NCI-H1417 treated with DMSO at 0.1 percent for 48 hours (cell line): ENCODE measurements at regions not wholly inside any gene's neighbourhood (a gene's known extent, or its start where the extent isn't known, plus 50 kb on each side); places are given as distances from the start of the nearest gene placed in this dataset.

Source experiments
- DNase-seq: peaks from one replicate; lab custom pipeline; 2025; lab: John Stamatoyannopoulos, UW

DNA sequence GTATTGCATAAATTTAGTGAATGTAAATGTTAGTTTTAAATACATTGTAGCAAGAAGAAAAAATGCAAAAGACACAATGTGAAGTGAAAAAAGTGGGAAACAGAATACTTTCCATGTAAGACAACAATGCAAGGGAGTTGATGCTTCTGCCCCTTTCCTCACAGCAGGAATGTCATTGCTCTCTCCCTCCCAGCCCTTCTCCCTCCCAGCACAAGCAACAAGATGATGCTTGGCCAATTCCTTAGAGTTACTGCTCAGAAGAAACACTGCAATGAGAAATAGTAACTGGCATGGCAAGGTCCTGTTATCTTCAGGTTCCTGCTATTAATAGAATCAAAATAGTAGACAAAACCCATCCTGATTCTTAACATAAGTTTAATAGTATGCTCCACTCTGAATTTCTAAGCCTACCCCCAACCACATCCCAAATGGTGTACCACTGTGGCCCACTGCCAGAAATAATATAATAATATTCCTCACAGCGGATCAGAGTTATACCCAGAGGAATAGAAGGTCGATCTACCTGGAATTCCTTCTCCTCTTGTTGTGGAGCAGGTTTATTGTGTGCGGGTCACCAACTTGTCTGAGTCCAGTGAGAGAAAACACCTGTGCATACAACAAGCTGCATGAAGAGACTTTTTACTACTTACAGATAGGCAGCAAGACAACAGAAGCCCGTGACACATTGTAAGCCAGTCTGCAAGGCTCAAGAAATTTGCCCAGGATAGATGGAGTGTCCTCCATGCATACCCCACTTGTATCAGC, 69.8 kb upstream of the SLC7A11 start:
- no peak for DNase-seq

DNA sequence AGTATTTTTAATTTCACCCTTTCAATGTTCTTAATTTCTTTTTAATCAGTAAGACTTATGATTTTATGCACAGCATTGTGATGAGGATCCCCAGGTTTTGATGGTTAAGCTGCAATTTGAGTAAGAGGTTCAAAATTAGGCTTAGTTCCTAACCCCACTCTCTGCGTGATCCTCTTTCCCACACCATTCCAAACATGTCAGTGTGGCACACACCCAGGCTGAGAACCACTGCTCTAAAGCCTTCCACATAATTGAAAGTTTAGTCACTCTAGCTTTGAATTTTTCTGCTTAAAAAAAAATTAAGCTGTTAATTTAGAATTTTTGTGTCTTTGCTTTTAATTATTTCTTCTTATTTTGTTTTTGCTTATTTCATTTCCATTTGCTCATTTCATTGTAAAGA, 68.8 kb upstream of the SLC7A11 start:
- DNase-seq: no peak

DNA sequence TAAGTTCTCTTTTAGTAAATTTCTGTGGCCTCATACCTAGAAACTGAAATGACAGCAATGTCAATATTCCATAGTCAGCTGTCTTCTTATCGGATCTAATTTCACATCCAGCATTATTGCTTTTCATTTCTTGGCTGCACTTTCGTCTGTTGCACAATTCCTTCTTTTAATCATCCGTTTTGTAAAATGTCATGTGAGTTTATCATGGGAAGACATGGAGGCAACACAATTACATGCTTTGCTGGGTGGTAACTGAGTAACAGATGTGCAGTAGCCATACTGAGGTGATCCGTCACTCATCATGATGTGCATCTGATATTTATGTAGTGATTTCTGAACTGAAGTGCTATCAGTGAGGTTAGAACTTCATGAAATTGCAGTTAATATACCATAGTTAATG, 68.3 kb upstream of the SLC7A11 start:
- DNase-seq: no peak

DNA sequence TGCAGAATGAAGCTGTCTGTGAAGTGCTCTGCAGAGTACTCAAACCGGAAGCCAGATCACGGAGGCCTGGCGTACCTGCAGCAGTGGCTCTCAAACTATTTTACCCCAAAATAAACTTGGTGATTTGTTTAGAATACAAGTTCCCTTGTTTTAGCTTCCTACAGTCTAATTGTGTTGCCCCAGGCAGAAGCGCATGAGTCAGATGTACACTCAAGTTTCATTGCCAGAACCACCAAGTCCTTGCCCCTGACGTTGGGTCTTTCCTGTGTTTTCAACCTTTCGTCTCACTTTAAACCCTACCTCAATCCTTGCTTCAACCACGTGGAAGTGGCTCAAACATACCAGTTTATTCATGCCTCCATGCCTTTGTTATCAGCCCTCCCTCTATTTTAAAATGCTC, 66.2 kb upstream of the SLC7A11 start:
- DNase-seq: no peak

DNA sequence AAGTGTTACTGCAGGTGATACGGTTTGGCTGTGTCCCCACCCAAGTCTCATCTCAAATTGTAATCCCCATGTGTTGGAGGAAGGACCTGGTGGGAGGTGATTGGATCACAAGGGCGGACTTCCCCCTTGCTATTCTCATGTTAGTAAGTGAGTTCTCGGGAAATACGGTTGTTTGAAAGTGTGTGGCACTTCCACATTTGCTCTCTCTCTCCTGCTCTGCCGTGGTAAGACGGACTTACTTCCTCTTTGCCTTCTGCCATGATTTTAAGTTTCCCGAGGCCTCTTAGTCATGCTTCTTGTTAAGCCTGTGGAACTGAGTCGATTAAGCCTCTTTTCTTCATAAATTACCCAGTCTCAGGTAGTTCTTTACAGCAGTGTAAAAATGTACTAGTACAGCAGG, 65.2 kb upstream of the SLC7A11 start:
- no peak for DNase-seq

DNA sequence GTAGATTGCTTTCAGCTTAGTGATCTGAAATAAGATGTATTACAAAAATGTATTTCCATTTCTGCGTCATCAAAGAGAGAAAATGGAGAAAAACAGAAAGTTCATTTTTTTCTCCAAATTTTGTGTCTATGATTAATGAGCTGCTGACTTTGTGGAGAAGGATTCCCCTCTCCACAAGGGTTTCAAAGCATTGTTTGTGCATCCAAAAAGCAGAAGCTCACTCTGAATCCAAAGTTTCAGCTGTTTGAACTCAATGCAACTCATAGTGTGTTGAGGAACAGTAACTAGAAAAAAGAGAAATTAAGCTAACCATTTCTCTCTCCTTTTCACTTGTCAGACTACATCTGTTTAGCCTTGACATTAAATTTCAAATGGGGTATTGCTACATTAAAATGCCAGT, 62.9 kb upstream of the SLC7A11 start:
- no peak for DNase-seq

DNA sequence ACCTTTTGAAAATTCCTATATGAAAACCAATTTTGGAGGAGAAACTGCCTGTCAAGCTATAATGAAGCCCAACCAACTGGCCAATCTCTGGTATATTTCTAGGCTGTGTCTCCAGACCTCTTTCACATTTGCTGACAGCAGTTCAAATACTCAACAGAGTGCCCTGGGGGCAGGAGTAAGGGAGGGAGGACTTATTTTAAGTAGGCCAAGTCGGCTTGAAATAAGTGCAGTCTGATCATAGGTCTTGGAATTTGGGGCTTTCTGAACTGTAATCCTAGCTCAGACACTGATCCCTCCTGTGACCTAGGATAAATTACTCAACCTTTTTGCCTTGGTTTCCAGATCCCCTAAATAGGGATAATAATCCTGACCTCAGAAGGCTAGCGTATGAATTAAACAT, 59.4 kb upstream of the SLC7A11 start:
- DNase-seq: no peak

DNA sequence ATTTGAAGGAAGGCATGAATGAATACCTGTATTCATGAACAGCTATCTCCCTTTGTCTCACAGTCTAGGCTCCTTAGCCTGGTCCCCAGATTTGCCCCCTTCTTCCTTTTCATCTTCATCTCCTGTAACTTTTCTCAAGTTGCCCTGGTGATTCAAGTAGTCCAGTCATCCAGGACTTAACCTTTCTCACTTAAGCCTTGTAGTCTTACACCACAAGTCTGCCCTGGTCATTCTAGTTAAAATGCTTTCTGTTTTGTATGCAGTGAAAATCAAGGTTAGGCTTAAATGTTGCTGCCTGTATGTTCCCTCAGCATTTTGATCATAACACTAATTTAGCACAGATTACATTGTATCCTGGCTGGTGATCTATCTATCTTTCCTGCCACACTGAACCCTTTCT, 58.5 kb upstream of the SLC7A11 start:
- no peak for DNase-seq

DNA sequence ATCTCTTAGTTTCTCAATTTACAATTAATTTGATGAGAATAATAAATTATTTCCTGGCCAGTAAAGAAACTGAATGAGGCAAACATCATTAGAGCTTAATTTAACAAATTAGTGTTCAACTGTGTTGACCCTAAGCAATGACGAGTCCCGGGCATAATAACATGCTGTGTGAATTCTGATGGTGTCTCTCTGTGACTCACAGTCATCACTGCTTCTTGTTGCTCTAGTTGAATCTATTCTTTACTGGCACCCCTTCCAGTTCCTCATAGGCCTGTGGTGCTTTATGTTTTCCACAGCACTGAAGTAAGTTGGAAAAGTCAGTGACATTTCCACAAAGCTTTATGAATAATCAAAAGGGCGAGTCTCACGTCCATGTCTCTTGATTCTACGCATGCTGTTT, 57.7 kb upstream of the SLC7A11 start:
- DNase-seq: no peak

DNA sequence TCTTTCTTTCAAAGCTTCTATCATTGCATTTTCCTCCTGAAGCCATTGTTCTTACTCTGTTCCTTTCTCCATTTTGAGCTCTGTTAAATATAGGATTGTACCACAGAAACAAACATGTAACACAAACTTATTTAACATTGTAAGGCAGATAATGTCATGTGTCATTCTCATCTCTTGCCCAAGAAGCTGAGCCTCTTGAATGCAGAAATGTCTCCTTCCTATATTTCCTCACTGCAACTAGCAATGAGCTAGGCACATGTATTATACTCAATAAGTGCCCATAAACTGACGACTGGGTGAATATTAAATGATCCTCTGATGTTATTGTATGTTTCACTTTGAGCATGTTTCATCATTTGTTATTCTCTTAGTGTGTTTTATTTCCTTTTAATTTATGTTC, 56.7 kb upstream of the SLC7A11 start:
- DNase-seq: no peak

DNA sequence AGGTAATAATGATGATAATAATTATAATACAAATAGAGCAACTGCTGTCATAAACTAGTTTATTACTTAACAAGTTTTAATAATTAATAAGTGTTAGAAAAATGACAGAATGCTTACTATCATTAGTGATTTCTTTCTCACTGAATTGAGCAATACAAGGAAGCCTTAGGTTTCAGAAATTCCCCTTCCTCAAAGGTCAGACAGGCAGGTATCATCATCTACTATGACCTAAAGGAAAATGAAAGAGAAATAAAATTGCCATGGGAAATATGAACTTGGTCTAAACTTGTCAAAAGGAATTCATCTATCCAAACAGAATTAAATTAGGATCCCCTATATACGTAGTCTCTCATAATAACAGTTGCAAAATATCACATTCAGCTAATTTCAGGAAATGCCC, 56.3 kb upstream of the SLC7A11 start:
- DNase-seq: no peak

DNA sequence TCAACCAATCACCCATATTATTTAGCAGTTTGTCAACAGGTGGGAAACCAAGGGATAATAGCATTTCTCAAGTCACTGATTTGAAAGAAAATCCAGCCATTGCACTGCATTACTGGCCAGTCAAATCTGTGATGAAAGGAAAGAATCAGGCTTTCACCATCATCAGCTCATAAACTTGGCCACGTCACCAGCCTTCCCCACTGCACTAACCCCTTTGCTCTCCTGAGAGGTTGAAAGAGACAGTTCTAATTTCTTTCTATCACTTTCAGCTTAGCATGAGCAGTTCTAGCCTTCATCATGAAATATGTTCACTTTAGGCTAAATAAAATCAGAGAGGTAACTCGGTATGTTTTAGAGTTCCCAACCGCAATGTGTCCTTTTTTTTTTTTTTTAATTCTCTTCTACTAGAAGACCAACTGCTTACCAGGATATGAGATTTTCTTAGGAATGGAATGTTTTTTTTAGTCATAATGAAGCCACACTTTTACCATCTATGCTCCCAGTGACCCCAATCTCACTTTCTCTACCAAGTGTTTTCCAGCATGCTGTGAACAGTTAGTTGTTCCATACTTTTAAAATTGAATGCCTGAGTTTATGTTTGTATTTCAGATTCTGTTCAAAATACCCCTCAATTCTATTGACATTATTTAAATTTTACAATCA, 55.7 kb upstream of the SLC7A11 start:
- DNase-seq: no peak

DNA sequence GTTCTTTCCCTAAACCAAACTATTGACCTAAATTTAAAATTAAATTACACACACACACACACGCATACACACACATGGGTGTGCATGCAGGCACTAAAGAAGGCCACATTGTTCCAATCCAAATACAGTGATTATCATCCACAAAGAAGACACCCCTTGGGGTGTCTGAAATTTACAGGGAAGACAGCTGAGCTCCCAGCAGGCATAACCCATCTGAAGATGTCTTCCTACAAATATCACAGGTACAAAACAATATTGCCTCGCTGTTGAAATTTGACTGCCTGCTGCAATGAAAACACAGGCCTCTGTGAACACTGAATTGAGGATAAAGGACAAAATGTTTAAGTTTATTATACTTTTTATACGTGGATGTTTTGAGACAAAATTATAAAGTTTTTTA, 50.2 kb upstream of the SLC7A11 start:
- no peak for DNase-seq
